HCT116 (cell line): ENCODE measurements at regions not wholly inside any gene's neighbourhood (a gene's known extent, or its start where the extent isn't known, plus 50 kb on each side); places are given as distances from the start of the nearest gene placed in this dataset.

Source experiments
- ATAC-seq: fragments of 200-7000 bp; cut with Tn5 transposase; 2 replicates; pipeline ENCODE4 v1.9.1; 2020; ENCODE audit warnings: mild to moderate bottlenecking, moderate library complexity
- BruUV-seq: library from RNA; stranded (reverse); fragments of 400-500 nt; replicated peaks from 2 replicates; lab custom pipeline; 2021; lab: Mats Ljungman, UMichigan
- CTCF ChIA-PET: fragments of 300-600 bp; sonication (Branson Sonifier 250); formaldehyde crosslinking; loops from one replicate; lab custom pipeline; 2021; ENCODE audit warnings: antibody characterized with exemption; lab: Charles Lee
- POLR2A ChIA-PET: fragments of 300-600, 350-600 bp; sonication (Branson Sonifier 250); formaldehyde crosslinking; loops from one replicate; lab custom pipeline; 2021; ENCODE audit warnings: antibody characterized with exemption; lab: Charles Lee
- RAD21 ChIA-PET, 2 experiments: fragments of 300-600 bp; sonication (Branson Sonifier 250); formaldehyde crosslinking; loops; one replicate each; lab custom pipeline; 2023; ENCODE audit warnings: low total read pairs in 2 of 2; ENCODE audit not compliant: uncharacterized antibody in 2 of 2, unreplicated experiment in 2 of 2, low non-redundant PET in 1 of 2; lab: Charles Lee
- DNase-seq: peaks from one replicate; pipeline ENCODE4 v3.0.0-alpha.2; 2010; ENCODE audit warnings: low read depth, low spot score
- H2AFZ ChIP-seq: fragments of 200-600 bp; shearing (Covaris generic), sonication (generic); 2 replicates; pipeline ENCODE4 v1.6.1; 2017; ENCODE audit warnings: low read depth, mixed run types, mixed read lengths, antibody characterized with exemption, low read length; ENCODE audit not compliant: poor library complexity, severe bottlenecking
- H3K27ac ChIP-seq: 2 replicates; pipeline ENCODE4 v1.5.1; 2012; ENCODE audit warnings: low read depth, low read length
- H3K27me3 ChIP-seq: fragments of 200-600 bp; sonication (generic); 2 replicates; pipeline ENCODE4 v1.6.1; 2016; ENCODE audit warnings: mixed run types, low read length, mixed read lengths; ENCODE audit not compliant: insufficient read depth
- H3K36me3 ChIP-seq, 2 experiments: fragments of 200-500 bp in 1 of 2; fragments of 200-600 bp in 1 of 2; sonication (Bioruptor generic) in 1 of 2; sonication (generic) in 1 of 2; 2 replicates each; pipeline versions ENCODE4 v1.5.1 to v1.6.1; 2014 to 2016; ENCODE audit warnings: low read length in 2 of 2, inconsistent platforms in 1 of 2, mixed read lengths in 1 of 2, mixed run types in 1 of 2; ENCODE audit not compliant: insufficient read depth in 2 of 2, control insufficient read depth in 1 of 2
- H3K4me1 ChIP-seq, 2 experiments: fragments of 200-600 bp in 1 of 2; sonication (generic) in 1 of 2; 2 replicates each; pipeline versions ENCODE4 v1.5.1 to v1.6.1; 2012 to 2017; ENCODE audit warnings: low read length in 2 of 2, inconsistent platforms in 1 of 2, mild to moderate bottlenecking in 1 of 2, mixed read lengths in 1 of 2, mixed run types in 1 of 2, moderate library complexity in 1 of 2; ENCODE audit not compliant: insufficient read depth in 2 of 2, control insufficient read depth in 1 of 2
- H3K4me2 ChIP-seq: fragments of 200-600 bp; sonication (generic); 2 replicates; pipeline ENCODE4 v1.6.1; 2017; ENCODE audit warnings: mixed run types, low read length, mixed read lengths
- H3K4me3 ChIP-seq, 2 experiments: fragments of 200-600 bp in 1 of 2; sonication (generic) in 1 of 2; replicated peaks in 1 of 2; 2 replicates each; pipeline ENCODE4 v1.5.1; 2011 to 2016; ENCODE audit warnings: low read length in 2 of 2, control low read depth in 1 of 2, low read depth in 1 of 2, mild to moderate bottlenecking in 1 of 2, mixed read lengths in 1 of 2, mixed run types in 1 of 2
- H3K79me2 ChIP-seq: fragments of 200-600 bp; sonication (generic); 2 replicates; pipeline ENCODE4 v1.6.1; 2017; ENCODE audit warnings: mild to moderate bottlenecking, mixed run types, low read length, moderate library complexity, mixed read lengths; ENCODE audit not compliant: insufficient read depth
- H3K9ac ChIP-seq: fragments of 200-600 bp; sonication (generic); 2 replicates; pipeline ENCODE4 v1.6.1; 2016; ENCODE audit warnings: low read length, mixed read lengths
- H3K9me2 ChIP-seq: fragments of 200-600 bp; sonication (generic), shearing (Covaris generic); 2 replicates; pipeline ENCODE4 v1.6.1; 2017; ENCODE audit warnings: mixed run types, mild to moderate bottlenecking, moderate library complexity; ENCODE audit not compliant: insufficient read depth
- H3K9me3 ChIP-seq, 2 experiments: fragments of 200-500 bp in 1 of 2; fragments of 200-600 bp in 1 of 2; sonication (Bioruptor generic) in 1 of 2; sonication (generic) in 1 of 2; 2 replicates each; pipeline ENCODE4 v1.6.1; 2014 to 2017; ENCODE audit warnings: low read length in 2 of 2, mixed read lengths in 2 of 2, inconsistent platforms in 1 of 2, low read depth in 1 of 2, mild to moderate bottlenecking in 1 of 2, mixed run types in 1 of 2, moderate library complexity in 1 of 2; ENCODE audit not compliant: control insufficient read depth in 1 of 2, insufficient read depth in 1 of 2
- H4K20me1 ChIP-seq: fragments of 200-600 bp; sonication (generic), shearing (Covaris generic); 2 replicates; pipeline ENCODE4 v1.6.1; 2017; ENCODE audit warnings: mixed run types, mild to moderate bottlenecking, moderate library complexity; ENCODE audit not compliant: insufficient read depth
- CBX3 ChIP-seq: IDR thresholded peaks from 2 replicates; pipeline ENCODE4 v1.6.1; 2012; ENCODE audit warnings: low read depth
- CEBPB ChIP-seq: IDR thresholded peaks from 2 replicates; pipeline ENCODE4 v1.6.1; 2012; ENCODE audit warnings: low read depth
- ELF1 ChIP-seq: IDR thresholded peaks from 2 replicates; pipeline ENCODE4 v1.6.1; 2012; ENCODE audit warnings: low read depth, borderline replicate concordance
- EZH2 ChIP-seq: fragments of 200-600 bp; sonication (generic); IDR thresholded peaks from 2 replicates; pipeline ENCODE4 v1.6.1; 2017; ENCODE audit warnings: antibody characterized with exemption, mixed run types
- EZH2phosphoT487 ChIP-seq: fragments of 200-600 bp; IDR thresholded peaks from 2 replicates; pipeline ENCODE4 v1.6.1; 2018; ENCODE audit warnings: antibody characterized with exemption, borderline replicate concordance
- FOSL1 ChIP-seq: IDR thresholded peaks from 2 replicates; pipeline ENCODE4 v1.6.1; 2012; ENCODE audit warnings: low read depth
- JUND ChIP-seq: IDR thresholded peaks from 2 replicates; pipeline ENCODE4 v1.6.1; 2012
- POLR2A ChIP-seq: IDR thresholded peaks from 2 replicates; pipeline ENCODE4 v1.7.0; 2011; ENCODE audit warnings: borderline replicate concordance; ENCODE audit not compliant: insufficient read depth, insufficient read length; ENCODE audit errors: extremely low read depth
- POLR2AphosphoS5 ChIP-seq: IDR thresholded peaks from 2 replicates; pipeline ENCODE4 v1.6.1; 2011; ENCODE audit warnings: mild to moderate bottlenecking, low read depth, low read length, moderate library complexity
- RAD21 ChIP-seq: IDR thresholded peaks from 2 replicates; pipeline ENCODE4 v1.6.1; 2012; ENCODE audit warnings: low read depth, mild to moderate bottlenecking
- SIN3A ChIP-seq: IDR thresholded peaks from 2 replicates; pipeline ENCODE4 v1.6.1; 2012; ENCODE audit warnings: low read depth
- SRF ChIP-seq: IDR thresholded peaks from 2 replicates; pipeline ENCODE4 v1.6.1; 2012; ENCODE audit warnings: low read depth
- YY1 ChIP-seq: IDR thresholded peaks from 2 replicates; pipeline ENCODE4 v1.6.1; 2011; ENCODE audit warnings: low read length, low read depth, moderate library complexity, mild to moderate bottlenecking; ENCODE audit not compliant: insufficient replicate concordance; ENCODE audit errors: extremely low read depth
- ZNF274 ChIP-seq: fragments of 200-500 bp; sonication (Bioruptor generic); IDR thresholded peaks from 2 replicates; pipeline ENCODE4 v1.6.1; 2014; ENCODE audit warnings: mild to moderate bottlenecking, low read depth, low read length, inconsistent platforms
- intact Hi-C: fragments of 100-400 bp; cut with micrococcal nuclease; formaldehyde crosslinking; loops from 2 replicates; pipeline ENCODE4 v1.10.0; 2022
- TF ChIP-seq, protein P1 (sequence below), 3 experiments: fragments of 200-600 bp in 1 of 3; sonication (generic) in 1 of 3; IDR thresholded peaks in 2 of 3; conservative IDR thresholded peaks in 1 of 3; 2 replicates each; pipeline ENCODE4 v1.5.1; 2012 to 2017; ENCODE audit warnings: low read depth in 2 of 3, low read length in 2 of 3, antibody characterized with exemption in 1 of 3, borderline replicate concordance in 1 of 3, control low read depth in 1 of 3, mild to moderate bottlenecking in 1 of 3, mixed read lengths in 1 of 3, mixed run types in 1 of 3, moderate library complexity in 1 of 3; ENCODE audit not compliant: insufficient read depth in 1 of 3
- TF ChIP-seq, protein P2 (sequence below): IDR thresholded peaks from 2 replicates; pipeline ENCODE4 v1.6.1; 2012; ENCODE audit warnings: low read depth
- TF ChIP-seq, protein P3 (sequence below): IDR thresholded peaks from 2 replicates; pipeline ENCODE4 v1.6.1; 2012

DNA sequence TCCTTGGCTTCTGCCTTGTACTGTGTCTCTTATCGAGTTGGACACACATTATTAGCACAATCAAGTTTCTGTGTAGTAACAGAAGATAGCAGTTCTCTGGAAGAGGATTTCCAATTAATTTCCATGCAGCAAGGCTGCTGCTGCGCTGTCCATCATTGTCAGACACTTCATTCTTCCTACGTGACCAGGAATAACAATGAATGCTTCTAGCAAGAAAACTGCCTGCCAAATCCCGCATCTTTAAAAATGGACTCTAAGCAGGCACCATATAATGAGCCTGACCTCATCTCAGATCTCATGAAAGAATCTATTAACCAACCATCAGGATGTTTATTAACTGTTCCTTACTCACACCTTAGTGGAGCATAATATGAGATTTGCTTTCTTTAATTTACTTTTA, 1067.7 kb upstream of the FAM98A start (continued):
- no peak for TF ChIP-seq EZH2phosphoT487
- TF ChIP-seq, protein P1, sequence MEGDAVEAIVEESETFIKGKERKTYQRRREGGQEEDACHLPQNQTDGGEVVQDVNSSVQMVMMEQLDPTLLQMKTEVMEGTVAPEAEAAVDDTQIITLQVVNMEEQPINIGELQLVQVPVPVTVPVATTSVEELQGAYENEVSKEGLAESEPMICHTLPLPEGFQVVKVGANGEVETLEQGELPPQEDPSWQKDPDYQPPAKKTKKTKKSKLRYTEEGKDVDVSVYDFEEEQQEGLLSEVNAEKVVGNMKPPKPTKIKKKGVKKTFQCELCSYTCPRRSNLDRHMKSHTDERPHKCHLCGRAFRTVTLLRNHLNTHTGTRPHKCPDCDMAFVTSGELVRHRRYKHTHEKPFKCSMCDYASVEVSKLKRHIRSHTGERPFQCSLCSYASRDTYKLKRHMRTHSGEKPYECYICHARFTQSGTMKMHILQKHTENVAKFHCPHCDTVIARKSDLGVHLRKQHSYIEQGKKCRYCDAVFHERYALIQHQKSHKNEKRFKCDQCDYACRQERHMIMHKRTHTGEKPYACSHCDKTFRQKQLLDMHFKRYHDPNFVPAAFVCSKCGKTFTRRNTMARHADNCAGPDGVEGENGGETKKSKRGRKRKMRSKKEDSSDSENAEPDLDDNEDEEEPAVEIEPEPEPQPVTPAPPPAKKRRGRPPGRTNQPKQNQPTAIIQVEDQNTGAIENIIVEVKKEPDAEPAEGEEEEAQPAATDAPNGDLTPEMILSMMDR (IDR thresholded peaks at IDR 0.05 in 2 of 3, conservative IDR thresholded peaks at IDR 0.05 in 1 of 3; ENCODE audit: borderline replicate concordance in 1 of 3, insufficient read depth in 1 of 3, low read depth in 2 of 3, low read length in 2 of 3) = no peak
- TF ChIP-seq YY1 = no peak
- TF ChIP-seq POLR2AphosphoS5 = no peak
- TF ChIP-seq SIN3A = no peak
- no peak for TF ChIP-seq ZNF274
- TF ChIP-seq JUND = no peak

- ATAC-seq = no peak
- no TSS peak for BruUV-seq
- no peak for TF ChIP-seq FOSL1
- no peak for TF ChIP-seq JUND
- TF ChIP-seq, protein P2, sequence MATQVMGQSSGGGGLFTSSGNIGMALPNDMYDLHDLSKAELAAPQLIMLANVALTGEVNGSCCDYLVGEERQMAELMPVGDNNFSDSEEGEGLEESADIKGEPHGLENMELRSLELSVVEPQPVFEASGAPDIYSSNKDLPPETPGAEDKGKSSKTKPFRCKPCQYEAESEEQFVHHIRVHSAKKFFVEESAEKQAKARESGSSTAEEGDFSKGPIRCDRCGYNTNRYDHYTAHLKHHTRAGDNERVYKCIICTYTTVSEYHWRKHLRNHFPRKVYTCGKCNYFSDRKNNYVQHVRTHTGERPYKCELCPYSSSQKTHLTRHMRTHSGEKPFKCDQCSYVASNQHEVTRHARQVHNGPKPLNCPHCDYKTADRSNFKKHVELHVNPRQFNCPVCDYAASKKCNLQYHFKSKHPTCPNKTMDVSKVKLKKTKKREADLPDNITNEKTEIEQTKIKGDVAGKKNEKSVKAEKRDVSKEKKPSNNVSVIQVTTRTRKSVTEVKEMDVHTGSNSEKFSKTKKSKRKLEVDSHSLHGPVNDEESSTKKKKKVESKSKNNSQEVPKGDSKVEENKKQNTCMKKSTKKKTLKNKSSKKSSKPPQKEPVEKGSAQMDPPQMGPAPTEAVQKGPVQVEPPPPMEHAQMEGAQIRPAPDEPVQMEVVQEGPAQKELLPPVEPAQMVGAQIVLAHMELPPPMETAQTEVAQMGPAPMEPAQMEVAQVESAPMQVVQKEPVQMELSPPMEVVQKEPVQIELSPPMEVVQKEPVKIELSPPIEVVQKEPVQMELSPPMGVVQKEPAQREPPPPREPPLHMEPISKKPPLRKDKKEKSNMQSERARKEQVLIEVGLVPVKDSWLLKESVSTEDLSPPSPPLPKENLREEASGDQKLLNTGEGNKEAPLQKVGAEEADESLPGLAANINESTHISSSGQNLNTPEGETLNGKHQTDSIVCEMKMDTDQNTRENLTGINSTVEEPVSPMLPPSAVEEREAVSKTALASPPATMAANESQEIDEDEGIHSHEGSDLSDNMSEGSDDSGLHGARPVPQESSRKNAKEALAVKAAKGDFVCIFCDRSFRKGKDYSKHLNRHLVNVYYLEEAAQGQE = no peak
- TF ChIP-seq, protein P1 (IDR thresholded peaks at IDR 0.05 in 2 of 3, conservative IDR thresholded peaks at IDR 0.05 in 1 of 3; ENCODE audit: borderline replicate concordance in 1 of 3, insufficient read depth in 1 of 3, low read depth in 2 of 3, low read length in 2 of 3) = no peak
- TF ChIP-seq CEBPB = no peak
- no peak for TF ChIP-seq EZH2phosphoT487
- TF ChIP-seq CBX3 = no peak
- TF ChIP-seq EZH2 = no peak
- TF ChIP-seq ZNF274 = no peak
- no peak for TF ChIP-seq YY1
- no peak for TF ChIP-seq POLR2A
- TF ChIP-seq, protein P3, sequence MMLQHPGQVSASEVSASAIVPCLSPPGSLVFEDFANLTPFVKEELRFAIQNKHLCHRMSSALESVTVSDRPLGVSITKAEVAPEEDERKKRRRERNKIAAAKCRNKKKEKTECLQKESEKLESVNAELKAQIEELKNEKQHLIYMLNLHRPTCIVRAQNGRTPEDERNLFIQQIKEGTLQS = no peak
- no peak for TF ChIP-seq POLR2AphosphoS5
- no peak for TF ChIP-seq ELF1
- no peak for TF ChIP-seq RAD21
- no peak for TF ChIP-seq SRF
Observed at GRCh38 chr2:34664266-34664665, 1065.2 kb upstream of the FAM98A start.

More at GRCh38 chr2:34664266-34664665, 1065.2 kb upstream of the FAM98A start:
- Histone ChIP-seq H3K9ac (no peak overlapping the region), H3K4me2 (no peak overlapping the region), H3K79me2 (no peaks in the 10 kb centered on the region), H4K20me1 (no peaks in the 10 kb centered on the region), H3K9me2 (no peaks in the 10 kb centered on the region), H3K4me3 (no peak overlapping the region), H3K9me3 (peaks cover 9 to 20% of the 10 kb centered on the region in 2 experiments; a peak in 2 of 4 replicates), H3K4me1 (no peaks in the 10 kb centered on the region), H3K27ac (no peak overlapping the region), H3K27me3 (no peaks in the 10 kb centered on the region), H3K36me3 (no peaks in the 10 kb centered on the region), H2AFZ (no peak overlapping the region)
- RAD21 ChIA-PET = no interaction called here
- CTCF ChIA-PET = no interaction called here
- POLR2A ChIA-PET = no interaction called here
- intact Hi-C loops = no loop called here
- DNase-seq = no peak
